ENCODE measurements at regions not wholly inside any gene's neighbourhood (a gene's known extent, or its start where the extent isn't known, plus 50 kb on each side); places are given as distances from the start of the nearest gene placed in this dataset.

DNA sequence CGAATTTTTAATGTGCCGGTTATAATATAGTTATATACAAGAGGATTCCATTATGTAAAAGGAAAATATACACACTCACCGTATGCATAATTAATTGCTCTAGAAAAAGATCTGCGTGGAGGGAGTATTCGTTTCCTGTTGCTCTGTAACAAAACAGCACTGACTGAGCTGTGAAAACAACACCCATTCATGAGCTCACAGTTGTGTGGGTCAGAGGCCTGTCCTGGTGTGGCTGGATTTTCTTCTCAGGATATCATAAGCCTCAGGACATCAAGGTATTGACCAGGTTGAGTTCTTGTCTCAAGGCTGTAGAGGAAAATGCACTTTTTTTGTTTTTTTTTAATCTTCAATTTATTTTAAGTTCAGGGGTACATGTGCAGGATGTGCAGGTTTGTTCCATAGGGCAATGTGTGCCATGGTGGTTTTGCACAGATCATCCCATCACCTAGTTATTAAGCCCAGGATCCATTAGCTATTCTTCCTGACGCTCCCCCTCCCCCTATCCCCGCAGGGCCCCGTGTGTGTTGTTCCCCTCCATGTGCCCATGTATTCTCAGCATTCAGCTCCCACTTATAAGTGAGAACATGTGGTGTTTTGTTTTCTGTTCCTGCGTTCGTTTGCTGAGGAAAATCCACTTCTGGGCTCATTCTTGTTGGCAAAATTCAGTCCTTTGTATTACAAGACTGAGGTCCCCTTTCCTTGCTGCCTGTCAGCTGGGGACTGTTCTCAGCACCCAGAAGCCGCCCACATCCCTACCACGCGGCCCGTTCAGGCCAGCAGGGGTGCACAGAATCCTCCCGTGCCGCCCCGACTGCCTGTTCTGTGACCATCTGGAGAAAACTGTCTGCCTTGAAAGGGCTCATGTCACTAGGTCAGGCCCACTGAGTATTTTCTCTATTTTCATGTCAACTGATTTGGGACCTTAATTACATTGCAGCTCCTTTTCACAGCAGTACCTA lies 87.4 kb upstream of the ERRFI1 start:
- DNase-seq = no peak

DNA sequence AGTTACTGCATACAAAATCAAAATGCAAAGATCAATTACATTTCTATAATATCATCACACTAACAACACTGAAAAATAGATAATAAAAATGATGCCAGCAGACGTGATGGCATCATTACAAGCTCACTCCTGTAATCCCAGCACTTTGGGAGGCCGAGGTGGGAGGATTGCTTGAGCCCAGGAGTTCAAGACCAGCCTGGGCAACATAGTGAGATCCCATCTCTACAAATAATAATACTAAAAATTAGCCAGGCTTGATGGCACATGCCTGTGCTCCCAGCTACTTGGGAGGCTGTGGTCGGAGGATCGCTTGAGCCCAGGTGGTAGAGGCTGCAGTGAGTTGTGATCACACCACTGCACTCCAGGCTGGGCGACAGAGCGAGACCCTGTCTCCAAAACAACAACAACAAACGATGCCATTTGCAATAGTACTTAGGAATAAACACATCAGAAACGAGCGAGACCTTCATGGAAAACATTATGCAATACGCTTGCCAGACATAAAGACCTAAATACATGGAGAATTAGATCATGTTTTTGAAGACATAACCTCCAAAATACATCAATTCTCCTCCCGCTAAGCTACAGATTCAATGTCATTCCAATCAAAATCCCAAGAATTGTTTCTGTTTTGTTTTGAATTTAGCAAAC lies 86.6 kb upstream of the ERRFI1 start:
- no peak for DNase-seq

DNA sequence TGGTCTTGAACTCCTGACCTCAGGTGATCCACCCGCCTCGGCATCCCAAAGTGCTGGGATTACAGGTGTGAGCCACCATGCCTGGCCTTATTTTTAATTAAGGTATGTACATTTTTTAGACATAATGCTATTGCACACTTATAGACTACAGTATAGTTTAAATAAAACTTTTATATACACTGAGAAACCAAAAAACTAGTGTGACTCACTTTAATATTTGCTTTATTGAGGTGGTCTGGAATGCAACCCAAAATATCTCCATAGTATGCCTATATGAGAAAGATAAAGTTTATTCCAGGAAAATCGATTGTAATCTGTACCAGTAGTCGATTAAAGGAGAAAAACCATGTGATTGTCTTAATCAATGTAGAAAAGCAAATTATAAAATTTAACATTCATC lies 85.5 kb upstream of the ERRFI1 start:
- DNase-seq = no peak

DNA sequence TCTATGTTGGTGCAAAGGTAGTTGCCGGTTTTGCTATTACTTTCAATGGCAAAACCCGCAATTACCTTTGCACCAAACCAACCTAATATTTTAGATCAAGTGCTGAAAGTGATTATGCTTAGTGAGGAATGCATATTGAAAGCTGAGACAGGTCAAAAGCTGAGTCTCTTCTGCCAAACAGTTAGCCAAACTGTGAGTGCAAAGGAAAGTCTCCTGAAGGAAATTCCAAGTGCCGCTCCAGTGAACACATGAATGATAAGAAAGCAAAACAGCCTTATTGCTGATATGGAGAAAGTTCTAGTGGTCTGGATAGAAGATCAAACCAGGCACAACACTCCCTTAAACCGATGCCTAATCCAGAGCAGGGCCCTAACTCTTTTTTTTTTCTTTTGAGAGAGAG lies 83.1 kb upstream of the ERRFI1 start:
- DNase-seq = no peak

DNA sequence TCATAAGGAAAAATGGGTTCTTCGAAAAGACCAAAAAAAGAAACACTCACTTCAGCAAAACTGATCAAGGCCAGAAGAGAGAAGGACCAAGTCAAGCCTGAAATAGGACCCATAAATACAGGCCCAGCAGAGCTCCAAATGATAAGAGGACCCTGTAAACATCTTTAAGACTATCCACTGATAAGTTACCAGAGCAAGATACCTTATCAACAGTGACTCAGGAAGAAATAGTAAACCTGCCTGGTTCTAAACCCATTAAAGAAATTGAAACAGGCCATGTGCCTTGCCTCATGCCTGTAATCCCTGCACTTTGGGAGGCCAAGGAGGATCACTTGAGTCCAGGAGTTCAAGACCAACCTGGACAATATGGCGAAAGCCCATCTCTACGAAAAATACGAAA lies 81.8 kb upstream of the ERRFI1 start:
- DNase-seq = no peak

DNA sequence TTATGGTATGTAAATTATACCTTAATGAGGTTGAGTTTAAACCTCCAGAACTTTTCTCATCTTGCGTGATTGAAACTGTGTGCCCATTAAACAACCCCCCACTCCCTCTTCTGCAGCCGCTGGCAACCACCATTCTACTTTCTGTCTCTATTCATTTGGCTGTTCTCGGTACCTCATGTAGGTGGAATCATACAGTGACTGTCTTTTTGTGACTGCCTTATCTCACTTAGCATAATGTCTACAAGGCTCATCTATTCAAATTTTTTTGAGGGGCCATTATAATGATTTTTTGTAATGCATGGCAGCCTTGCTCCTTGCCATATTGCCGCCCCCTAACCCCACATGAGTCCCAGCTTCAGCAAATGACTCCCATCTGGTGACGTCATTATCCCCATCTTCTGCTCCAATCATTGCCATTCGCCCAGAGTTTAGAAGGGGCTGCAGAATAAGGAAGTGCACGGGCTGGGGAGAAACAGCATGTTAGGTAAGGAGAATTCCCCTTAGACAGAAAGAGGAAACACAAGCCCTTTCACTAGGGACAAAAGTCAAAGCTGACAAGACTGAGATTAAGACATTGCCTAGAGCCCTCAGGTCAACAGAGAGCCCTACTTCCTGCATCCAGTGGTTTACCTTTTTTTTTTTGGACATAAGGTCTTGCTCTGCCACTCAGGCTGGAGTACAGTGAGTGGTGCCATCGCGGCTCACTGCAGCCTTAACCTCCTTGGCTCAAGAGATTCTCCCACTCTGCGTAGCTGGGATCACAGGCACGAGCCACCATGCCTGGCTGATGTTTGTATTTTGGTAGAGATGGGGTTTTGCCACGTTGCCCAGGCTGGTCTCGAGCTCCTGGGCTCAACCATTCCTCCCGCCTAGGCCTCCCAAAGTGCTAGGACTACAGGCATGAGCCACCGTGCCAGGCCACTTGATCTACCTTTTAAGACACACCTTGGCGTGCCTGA lies 78.4 kb upstream of the ERRFI1 start:
- no peak for DNase-seq

DNA sequence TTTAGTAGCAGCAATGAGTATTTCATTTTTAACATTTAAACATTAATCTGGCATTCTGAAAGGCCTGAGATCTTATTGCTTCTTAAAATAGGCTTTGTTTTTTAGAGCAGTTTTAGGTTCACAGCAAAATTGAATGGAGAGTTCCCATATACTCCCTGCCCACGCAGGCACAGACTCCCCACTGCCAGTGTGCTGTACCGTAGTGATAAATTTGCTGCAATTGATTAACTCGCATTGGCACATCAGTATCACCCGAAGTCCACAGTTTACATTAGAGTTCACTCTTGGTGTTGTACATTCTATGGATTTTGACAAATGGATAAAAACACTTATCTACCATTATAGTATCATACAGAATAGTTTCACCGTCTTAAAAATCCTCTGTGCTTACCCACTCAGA lies 71.8 kb upstream of the ERRFI1 start:
- no peak for DNase-seq

DNA sequence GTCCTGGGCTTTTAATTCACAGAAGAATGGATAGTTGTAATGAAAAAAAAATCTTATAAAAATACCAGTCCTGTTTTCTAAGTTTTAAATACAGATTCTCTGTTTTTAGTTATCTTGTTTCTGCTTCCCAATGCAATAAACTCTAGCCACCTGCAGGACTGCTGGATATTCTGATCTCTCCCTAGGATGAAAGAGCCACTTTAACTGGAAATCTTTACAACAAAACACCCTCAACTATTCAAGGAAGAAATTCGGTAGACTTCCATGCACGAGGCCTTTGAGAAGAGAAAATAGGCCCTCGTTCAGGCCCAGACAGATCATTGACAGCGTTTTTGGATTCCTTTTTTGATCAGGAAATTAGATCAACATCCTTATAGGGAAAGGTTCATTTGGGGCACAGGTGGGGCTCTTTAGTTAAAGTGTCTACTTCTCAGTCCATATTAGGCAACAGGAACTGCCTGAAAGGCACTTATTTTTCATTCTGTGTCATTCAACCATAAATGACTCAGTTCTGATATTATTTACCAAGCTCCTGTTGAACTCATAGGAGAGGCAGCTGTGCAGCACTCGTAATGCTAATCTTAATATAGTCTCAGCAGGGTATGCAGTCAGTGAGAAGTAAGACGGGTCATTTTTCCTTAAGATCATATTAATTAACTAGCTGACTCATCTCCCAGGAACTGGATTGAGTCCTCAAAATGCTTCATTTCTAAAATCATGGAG lies 71.1 kb upstream of the ERRFI1 start:
- peak; percentile 95 for DNase-seq

DNA sequence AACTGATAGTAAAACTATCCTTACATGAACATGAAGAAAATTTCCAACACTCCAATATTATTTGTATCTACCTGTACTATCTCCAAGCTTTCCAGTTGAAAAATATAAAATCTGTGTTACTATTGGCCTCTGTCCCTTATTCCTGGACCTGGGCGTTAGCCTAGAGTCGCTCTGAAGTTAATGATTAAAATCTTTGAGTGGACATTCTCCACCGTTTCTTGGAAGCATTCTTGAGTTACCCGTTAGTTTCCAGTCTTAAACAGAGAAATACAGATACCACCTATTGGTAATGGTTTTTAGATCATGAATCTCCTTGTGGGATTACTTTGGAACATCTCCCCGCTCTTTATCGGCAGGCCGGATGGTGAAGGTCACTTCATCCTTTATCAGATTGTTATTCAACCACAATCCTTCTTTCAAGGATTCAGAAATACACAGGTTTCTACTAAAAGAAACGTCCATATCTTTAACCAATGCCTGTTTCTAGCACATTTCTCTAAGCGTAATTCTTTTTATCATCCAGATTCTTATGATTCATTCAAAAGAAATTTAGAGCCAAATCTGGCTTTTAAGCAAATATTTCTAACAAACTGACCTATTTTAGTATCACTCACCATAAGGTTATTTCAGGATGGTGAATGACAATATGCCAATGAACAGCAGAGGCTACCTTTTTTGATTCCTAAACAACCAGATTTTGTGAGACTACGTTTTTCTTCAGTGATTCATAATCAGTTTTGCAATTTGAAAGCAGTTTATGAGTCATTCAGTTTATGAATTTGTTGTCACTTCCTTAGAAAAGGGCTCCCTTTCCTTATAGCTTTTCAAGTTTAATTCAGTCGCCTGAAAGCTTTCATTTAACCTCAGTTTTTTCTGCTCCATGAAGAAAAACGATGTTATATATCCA lies 70.2 kb upstream of the ERRFI1 start:
- DNase-seq = peak; percentile 90

DNA sequence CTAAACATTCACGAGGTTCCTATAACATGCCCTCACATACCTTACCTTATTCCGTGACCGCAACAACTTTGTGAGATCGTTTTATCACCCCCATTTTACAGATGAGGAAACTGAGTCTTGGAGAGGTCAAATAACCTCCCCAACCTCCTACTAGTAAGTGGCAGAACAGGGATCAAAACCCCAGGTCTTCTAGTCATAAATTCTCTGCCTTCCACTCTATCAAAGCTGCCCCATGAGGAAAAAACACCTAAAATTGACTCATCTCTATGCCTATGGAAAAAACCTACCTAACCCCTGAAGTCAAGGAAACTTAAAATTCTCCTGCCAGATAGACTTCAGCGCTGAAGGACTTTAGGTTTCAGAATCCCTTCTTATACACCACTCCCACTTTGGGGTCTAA lies 69.5 kb upstream of the ERRFI1 start:
- no peak for DNase-seq

DNA sequence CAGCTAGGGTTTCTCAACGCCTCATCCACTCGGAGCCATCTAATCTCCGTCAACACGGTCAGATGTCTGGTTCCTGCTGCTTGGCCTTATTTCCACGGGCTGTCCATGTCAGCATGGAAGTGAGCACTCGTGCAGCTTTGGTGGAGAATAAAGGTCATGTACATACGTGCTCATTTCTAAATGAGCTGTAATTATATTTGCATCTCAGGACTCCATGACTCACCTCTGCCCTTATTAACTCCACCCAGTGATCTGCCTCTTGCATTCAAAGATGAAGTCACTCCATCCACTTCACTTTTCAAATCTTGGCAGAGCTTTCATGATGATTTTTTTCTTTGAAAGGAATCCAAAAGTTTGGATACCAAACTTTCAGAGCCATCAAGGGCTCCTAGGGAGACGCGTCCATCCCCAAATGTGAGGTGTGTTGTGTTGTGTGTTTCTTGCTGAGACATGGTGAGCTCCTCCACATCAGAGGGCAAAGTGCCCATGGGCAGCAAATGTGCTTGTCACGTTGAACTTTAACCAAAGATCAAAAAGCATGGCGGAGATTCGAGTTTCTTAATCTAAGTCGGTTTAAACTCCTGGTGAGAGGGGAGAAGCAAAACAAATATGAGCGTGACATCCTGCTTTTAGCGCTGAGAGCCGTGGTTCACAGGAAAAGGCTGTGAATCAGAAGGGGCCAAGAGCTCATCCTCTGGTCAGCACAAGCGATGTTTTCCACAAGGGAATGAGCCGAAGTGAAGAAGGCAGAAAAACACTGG lies 68.6 kb upstream of the ERRFI1 start:
- peak; percentile 71 for DNase-seq

DNA sequence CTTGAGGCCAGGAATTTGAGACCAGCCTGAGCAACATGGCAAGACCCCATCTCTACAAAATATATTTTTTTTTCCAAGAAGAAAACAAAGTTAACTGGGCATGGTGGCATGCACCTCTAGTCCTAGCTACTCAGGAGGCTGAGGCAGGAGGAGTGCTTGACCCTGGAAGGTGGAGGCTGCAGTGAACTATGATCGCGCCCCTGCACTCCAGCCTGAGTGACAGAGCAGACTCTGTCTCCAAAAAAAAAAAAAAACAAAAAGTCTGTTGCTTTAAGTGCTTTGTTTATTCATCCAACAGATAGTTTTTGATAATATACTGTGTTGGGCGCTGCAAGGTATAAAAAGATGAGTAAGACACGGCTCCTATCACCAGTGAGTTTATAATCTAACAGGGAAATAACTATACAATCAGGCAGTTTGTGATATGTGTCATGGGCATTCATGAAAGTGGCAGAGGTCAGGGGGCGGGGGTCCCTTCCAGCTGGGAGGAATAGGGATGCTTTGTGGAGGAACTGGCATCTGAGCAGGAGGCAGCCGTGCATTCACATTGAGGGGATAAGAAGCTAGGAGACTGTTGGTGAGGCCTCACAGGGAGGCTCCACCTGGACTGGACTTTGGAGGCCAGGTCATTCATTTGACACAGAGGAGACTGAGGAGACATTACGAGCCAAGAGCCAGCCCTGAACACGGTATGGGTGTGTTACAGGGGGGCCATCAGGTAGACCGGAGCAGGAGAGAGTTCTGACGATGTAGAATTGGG lies 67.3 kb upstream of the ERRFI1 start:
- no peak for DNase-seq

DNA sequence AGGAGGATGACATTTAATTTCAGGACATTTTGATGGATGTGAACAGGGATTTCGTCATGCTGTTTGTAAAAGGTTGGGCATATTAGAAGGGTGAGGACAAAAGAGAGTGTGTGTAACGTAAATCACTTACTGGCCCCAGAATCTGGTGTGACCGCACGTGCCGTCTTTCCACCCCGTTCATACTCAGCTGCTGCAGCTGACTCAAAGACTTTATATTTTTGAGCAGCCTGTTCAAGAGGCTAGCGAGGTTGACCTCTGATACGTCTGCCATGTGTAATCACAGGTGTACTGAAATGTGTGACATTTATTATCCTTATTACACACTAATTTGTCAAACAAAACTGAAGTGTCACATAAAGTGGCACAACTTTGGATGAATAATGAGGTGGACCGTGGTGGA lies 66.5 kb upstream of the ERRFI1 start:
- no peak for DNase-seq

DNA sequence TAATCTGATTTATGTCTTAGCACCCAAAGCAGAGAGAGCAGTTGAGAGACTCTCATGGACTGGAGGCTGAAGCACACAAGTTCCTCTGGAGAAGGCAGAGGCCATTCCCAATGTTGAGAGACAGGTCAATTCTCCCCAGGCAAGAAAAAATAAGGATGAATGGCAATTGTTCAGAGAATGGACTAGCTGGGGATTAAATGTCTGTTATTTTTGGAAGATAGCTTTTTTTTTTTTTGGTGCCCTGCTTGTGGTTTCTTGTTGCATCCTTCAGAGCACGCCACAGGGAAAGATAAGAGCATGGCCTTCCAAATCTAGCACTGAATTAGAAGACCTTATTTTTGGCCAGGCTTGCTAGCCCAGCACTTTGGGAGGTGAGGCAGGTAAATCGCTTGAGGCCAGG lies 65.6 kb upstream of the ERRFI1 start:
- DNase-seq = no peak

DNA sequence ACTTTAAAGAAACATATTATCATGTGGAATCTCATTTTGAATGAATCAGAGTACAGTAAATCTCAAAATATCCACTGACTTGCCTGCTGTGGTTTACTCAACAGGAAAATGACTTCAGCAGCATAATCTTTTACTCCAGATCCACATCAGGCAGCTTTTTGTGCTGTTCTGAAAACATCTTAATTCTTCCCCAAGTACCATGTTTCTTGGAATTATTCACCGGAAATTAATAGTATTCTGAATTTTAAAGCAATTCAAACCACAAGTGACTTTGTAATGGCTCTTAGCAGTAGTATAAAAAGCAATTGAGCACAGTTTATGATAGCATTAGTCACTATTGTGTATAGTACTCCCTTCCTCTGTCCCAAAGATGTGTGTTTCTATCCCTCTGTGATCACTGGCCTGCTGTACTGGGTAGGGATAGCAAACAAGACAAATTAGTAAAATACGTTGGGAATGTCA lies 64.2 kb upstream of the ERRFI1 start:
- DNase-seq = peak; percentile 98

DNA sequence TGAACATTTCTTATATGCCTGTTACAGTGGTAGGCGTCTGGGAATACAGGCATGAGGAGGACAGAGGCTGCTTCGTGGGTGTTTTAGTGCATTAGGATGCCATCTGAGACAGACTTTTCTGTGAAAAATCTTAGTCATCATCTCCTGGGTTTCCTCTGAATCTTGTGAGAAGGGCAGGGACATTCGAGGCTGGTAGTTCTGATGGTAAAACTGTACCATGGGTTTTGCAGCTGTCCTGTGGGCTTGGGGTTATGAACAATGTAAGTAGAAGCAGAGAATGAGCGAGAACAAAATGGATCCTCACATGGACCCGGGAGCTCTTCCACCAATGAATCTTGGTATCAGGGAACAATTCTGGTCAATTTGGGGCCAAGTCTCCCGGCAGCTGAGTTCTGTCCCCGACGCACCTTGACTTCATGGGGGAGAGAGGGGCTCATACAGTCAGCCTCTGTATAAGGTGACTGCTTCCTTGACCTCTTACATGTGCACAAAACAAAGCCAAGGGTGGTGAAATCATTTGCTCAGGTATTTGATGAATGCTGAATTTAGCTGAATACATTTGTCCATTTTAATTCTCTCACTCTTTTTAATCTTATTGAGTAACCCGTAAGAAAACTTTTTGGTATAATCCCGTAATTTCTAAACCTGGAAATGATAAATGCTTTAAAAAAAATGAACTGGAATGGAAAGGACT lies 63.6 kb upstream of the ERRFI1 start:
- DNase-seq = peak; percentile 35

DNA sequence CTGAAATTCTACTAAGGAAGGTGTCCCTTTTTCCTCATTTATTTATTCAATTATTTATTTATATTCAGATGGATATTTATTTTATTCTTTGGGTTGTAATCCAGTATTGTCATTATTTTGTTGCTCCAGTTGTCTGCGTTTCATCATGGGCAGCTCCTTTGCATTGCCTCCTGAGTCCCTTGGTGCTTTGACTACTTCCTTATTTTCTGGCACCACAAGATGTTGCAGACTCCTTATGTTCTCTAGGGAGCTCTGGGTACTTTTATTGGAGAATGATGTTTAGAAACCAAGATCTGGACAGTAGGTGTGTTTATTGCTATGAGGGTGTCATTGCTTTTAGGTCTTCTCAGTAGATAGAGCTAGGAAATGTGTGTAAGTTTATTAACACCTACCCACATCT lies 59.9 kb upstream of the ERRFI1 start:
- DNase-seq = no peak

DNA sequence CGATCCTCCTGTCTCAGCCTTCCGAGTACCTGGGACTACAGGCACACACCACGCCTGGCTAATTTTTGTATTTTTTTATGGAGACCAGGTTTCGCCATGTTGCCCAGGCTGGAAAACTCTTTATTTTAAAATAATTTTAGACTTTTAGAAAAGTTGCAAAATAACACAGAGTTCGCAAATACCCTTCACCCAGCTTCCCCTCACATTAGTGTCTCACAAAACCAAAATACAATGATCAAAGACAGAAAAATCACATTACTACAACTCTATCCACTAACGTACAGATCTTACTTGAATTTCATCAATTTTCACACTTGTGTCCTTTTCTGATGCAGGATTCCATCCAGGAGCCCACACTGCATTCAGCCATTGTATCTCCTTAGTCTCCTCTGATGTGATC lies 58.8 kb upstream of the ERRFI1 start:
- DNase-seq = no peak

Data from fibroblast of skin of abdomen (primary cell).